ENCODE measurements at regions not wholly inside any gene's neighbourhood (a gene's known extent, or its start where the extent isn't known, plus 50 kb on each side); places are given as distances from the start of the nearest gene placed in this dataset.

DNA sequence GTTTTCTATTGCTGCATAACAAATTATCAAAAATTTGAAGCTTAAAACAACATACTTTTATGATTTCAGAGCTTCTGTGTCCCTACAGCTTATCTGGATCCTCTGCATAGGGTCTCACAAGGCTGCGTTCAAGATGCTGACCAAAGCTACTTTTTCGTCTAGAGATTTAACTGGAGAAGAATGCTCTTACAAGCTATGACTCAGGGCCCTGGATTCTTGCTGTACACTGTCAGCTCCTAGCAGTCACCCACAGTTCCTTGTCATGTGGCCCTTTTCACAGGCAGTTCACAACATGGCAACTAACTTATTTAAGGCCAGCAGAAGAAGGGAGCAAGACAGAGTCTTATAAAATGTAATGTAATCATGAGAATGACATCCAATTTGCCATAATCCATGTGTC, 70.8 kb upstream of the FAM174A start (continued):
- TF ChIP-seq, protein P1, sequence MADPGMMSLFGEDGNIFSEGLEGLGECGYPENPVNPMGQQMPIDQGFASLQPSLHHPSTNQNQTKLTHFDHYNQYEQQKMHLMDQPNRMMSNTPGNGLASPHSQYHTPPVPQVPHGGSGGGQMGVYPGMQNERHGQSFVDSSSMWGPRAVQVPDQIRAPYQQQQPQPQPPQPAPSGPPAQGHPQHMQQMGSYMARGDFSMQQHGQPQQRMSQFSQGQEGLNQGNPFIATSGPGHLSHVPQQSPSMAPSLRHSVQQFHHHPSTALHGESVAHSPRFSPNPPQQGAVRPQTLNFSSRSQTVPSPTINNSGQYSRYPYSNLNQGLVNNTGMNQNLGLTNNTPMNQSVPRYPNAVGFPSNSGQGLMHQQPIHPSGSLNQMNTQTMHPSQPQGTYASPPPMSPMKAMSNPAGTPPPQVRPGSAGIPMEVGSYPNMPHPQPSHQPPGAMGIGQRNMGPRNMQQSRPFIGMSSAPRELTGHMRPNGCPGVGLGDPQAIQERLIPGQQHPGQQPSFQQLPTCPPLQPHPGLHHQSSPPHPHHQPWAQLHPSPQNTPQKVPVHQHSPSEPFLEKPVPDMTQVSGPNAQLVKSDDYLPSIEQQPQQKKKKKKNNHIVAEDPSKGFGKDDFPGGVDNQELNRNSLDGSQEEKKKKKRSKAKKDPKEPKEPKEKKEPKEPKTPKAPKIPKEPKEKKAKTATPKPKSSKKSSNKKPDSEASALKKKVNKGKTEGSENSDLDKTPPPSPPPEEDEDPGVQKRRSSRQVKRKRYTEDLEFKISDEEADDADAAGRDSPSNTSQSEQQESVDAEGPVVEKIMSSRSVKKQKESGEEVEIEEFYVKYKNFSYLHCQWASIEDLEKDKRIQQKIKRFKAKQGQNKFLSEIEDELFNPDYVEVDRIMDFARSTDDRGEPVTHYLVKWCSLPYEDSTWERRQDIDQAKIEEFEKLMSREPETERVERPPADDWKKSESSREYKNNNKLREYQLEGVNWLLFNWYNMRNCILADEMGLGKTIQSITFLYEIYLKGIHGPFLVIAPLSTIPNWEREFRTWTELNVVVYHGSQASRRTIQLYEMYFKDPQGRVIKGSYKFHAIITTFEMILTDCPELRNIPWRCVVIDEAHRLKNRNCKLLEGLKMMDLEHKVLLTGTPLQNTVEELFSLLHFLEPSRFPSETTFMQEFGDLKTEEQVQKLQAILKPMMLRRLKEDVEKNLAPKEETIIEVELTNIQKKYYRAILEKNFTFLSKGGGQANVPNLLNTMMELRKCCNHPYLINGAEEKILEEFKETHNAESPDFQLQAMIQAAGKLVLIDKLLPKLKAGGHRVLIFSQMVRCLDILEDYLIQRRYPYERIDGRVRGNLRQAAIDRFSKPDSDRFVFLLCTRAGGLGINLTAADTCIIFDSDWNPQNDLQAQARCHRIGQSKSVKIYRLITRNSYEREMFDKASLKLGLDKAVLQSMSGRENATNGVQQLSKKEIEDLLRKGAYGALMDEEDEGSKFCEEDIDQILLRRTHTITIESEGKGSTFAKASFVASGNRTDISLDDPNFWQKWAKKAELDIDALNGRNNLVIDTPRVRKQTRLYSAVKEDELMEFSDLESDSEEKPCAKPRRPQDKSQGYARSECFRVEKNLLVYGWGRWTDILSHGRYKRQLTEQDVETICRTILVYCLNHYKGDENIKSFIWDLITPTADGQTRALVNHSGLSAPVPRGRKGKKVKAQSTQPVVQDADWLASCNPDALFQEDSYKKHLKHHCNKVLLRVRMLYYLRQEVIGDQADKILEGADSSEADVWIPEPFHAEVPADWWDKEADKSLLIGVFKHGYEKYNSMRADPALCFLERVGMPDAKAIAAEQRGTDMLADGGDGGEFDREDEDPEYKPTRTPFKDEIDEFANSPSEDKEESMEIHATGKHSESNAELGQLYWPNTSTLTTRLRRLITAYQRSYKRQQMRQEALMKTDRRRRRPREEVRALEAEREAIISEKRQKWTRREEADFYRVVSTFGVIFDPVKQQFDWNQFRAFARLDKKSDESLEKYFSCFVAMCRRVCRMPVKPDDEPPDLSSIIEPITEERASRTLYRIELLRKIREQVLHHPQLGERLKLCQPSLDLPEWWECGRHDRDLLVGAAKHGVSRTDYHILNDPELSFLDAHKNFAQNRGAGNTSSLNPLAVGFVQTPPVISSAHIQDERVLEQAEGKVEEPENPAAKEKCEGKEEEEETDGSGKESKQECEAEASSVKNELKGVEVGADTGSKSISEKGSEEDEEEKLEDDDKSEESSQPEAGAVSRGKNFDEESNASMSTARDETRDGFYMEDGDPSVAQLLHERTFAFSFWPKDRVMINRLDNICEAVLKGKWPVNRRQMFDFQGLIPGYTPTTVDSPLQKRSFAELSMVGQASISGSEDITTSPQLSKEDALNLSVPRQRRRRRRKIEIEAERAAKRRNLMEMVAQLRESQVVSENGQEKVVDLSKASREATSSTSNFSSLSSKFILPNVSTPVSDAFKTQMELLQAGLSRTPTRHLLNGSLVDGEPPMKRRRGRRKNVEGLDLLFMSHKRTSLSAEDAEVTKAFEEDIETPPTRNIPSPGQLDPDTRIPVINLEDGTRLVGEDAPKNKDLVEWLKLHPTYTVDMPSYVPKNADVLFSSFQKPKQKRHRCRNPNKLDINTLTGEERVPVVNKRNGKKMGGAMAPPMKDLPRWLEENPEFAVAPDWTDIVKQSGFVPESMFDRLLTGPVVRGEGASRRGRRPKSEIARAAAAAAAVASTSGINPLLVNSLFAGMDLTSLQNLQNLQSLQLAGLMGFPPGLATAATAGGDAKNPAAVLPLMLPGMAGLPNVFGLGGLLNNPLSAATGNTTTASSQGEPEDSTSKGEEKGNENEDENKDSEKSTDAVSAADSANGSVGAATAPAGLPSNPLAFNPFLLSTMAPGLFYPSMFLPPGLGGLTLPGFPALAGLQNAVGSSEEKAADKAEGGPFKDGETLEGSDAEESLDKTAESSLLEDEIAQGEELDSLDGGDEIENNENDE (IDR thresholded peaks at IDR 0.05; ENCODE audit: insufficient replicate concordance, low read length): no peak
- TF ChIP-seq, protein P2, sequence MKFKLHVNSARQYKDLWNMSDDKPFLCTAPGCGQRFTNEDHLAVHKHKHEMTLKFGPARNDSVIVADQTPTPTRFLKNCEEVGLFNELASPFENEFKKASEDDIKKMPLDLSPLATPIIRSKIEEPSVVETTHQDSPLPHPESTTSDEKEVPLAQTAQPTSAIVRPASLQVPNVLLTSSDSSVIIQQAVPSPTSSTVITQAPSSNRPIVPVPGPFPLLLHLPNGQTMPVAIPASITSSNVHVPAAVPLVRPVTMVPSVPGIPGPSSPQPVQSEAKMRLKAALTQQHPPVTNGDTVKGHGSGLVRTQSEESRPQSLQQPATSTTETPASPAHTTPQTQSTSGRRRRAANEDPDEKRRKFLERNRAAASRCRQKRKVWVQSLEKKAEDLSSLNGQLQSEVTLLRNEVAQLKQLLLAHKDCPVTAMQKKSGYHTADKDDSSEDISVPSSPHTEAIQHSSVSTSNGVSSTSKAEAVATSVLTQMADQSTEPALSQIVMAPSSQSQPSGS (IDR thresholded peaks at IDR 0.05; ENCODE audit: low read length): no peak
- TF ChIP-seq, protein P3, sequence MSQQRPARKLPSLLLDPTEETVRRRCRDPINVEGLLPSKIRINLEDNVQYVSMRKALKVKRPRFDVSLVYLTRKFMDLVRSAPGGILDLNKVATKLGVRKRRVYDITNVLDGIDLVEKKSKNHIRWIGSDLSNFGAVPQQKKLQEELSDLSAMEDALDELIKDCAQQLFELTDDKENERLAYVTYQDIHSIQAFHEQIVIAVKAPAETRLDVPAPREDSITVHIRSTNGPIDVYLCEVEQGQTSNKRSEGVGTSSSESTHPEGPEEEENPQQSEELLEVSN (IDR thresholded peaks at IDR 0.05): no peak
- TF ChIP-seq SUZ12 (IDR thresholded peaks at IDR 0.05; ENCODE audit: low read length): no peak
- TF ChIP-seq CBX8 (IDR thresholded peaks at IDR 0.05; ENCODE audit: borderline replicate concordance, low read depth, low read length): no peak
- no peak for TF ChIP-seq KDM4A (IDR thresholded peaks at IDR 0.05; ENCODE audit: low read depth, low read length, severe bottlenecking)

Data from H1 (cell line).